ENCODE measurements at regions not wholly inside any gene's neighbourhood (a gene's known extent, or its start where the extent isn't known, plus 50 kb on each side); places are given as distances from the start of the nearest gene placed in this dataset.

DNA sequence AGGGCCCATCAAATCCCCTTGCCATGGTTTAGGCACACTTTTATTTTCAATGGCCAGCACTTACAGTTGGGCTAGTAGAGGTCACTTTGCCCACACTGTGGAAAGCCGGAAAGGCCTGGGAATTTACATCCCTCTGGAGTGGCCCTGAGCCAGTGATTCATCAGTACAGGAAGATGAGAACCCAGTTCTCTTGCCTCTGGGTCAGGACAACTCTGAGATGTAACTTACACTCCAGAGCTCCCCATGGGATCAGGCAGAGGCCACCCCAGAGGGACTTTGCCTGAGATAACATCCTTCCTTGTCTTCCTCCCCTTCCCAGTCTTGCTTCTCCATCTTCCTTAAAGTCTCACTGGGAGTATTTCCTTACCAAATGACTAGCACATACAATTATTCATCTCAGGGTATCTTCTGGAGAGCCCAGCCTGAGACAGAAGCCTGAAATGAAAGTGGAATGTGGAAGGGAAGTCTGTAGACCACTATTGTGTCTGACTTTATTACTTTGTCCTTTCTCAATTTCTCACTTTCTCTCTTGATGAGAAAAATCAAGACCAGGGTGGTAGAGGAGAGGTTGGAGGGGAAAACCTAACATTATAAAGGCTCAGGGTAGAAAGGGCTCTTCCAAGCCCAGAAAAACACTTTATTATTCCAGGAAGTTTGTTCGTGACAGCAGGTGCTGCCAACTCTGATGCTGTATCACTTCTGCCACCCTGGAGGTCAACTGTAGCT lies 220.8 kb downstream of the ZNF621 start:
- no peaks in the 10 kb centered on the region for H4K20me1 ChIP-seq (ENCODE audit: insufficient read depth)
- no peak overlapping the region for H3K27ac ChIP-seq
- H3K36me3 ChIP-seq (ENCODE audit: insufficient read depth): no peaks in the 10 kb centered on the region
- no peak for TF ChIP-seq CTCF (conservative IDR thresholded peaks at IDR 0.05; ENCODE audit: low read depth, low read length)
- H3K4me3 ChIP-seq (IDR thresholded peaks at IDR 0.05; ENCODE audit: insufficient read depth, low read depth, low read length): no peak overlapping the region
- H3K27me3 ChIP-seq (ENCODE audit: insufficient read depth, low read depth): no peaks in the 10 kb centered on the region
- no peaks in the 10 kb centered on the region for H3K79me2 ChIP-seq (ENCODE audit: insufficient read depth, low read depth)
- H3K9ac ChIP-seq: no peak overlapping the region
- H3K4me2 ChIP-seq: no peak overlapping the region
- no peak overlapping the region for H2AFZ ChIP-seq (ENCODE audit: low read depth)
- no peaks in the 10 kb centered on the region for H3K4me1 ChIP-seq (ENCODE audit: low read depth, poor library complexity, severe bottlenecking)

DNA sequence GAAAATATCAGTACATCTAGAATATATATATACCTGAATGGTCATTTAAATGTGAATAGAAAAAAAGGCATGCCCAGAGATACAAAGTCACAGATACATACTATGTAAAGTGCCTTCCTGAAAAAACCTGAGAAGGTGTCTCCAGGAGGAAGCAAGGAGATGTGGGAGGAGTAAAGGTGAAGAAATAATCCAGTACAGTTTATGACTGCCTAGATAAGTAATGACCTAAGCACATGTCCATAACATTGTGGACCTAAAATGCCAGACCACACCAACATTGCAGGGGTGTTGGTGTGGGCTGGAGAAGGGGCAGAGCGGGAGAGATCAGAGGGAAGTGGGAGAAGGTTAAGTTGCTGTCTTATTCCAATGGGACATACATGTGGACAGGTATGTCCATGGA lies 226.9 kb downstream of the ZNF621 start:
- TF ChIP-seq CTCF (conservative IDR thresholded peaks at IDR 0.05; ENCODE audit: low read depth, low read length): no peak
- Histone ChIP-seq H3K9ac (no peak overlapping the region), H3K4me2 (no peak overlapping the region), H3K4me1 (ENCODE audit: low read depth, poor library complexity, severe bottlenecking) (no peaks in the 10 kb centered on the region), H2AFZ (ENCODE audit: low read depth) (no peak overlapping the region), H3K36me3 (ENCODE audit: insufficient read depth) (no peaks in the 10 kb centered on the region), H3K4me3 (IDR thresholded peaks at IDR 0.05; ENCODE audit: insufficient read depth, low read depth, low read length) (no peak overlapping the region), H3K27me3 (ENCODE audit: insufficient read depth, low read depth) (no peaks in the 10 kb centered on the region), H3K79me2 (ENCODE audit: insufficient read depth, low read depth) (no peaks in the 10 kb centered on the region), H4K20me1 (ENCODE audit: insufficient read depth) (no peaks in the 10 kb centered on the region), H3K27ac (no peak overlapping the region)

DNA sequence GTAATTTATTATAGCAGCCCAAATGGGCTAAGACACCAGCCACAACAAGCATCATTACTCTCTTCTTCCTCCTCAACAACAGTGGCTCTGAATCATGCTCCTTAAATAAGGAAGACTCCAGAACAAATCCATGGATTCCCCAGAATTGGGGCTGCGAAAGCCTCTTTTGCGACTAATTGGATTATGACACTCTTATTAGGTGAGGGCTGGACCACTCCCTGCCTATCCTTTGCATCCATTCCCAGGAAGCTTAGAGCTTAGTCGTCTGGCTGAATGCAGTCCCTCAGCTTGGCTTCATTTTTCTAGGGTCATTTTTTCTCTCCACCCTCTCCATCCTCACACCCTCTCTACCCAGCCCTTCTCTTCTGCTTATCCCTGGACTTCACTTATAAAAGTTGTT lies 227.7 kb downstream of the ZNF621 start:
- Histone ChIP-seq H3K79me2 (ENCODE audit: insufficient read depth, low read depth) (no peaks in the 10 kb centered on the region), H3K36me3 (ENCODE audit: insufficient read depth) (no peaks in the 10 kb centered on the region), H2AFZ (ENCODE audit: low read depth) (no peak overlapping the region), H3K27me3 (ENCODE audit: insufficient read depth, low read depth) (no peaks in the 10 kb centered on the region), H3K9ac (no peak overlapping the region), H3K4me2 (no peak overlapping the region), H3K4me3 (IDR thresholded peaks at IDR 0.05; ENCODE audit: insufficient read depth, low read depth, low read length) (no peak overlapping the region), H3K27ac (no peak overlapping the region), H4K20me1 (ENCODE audit: insufficient read depth) (no peaks in the 10 kb centered on the region), H3K4me1 (ENCODE audit: low read depth, poor library complexity, severe bottlenecking) (no peaks in the 10 kb centered on the region)
- no peak for TF ChIP-seq CTCF (conservative IDR thresholded peaks at IDR 0.05; ENCODE audit: low read depth, low read length)

- Histone ChIP-seq H3K36me3 (ENCODE audit: insufficient read depth) (no peaks in the 10 kb centered on the region), H3K9ac (no peak overlapping the region), H3K4me3 (IDR thresholded peaks at IDR 0.05; ENCODE audit: insufficient read depth, low read depth, low read length) (no peak overlapping the region), H3K4me2 (no peak overlapping the region), H4K20me1 (ENCODE audit: insufficient read depth) (no peaks in the 10 kb centered on the region), H3K27ac (no peak overlapping the region), H3K4me1 (ENCODE audit: low read depth, poor library complexity, severe bottlenecking) (no peaks in the 10 kb centered on the region), H3K27me3 (ENCODE audit: insufficient read depth, low read depth) (no peaks in the 10 kb centered on the region), H3K79me2 (ENCODE audit: insufficient read depth, low read depth) (no peaks in the 10 kb centered on the region), H2AFZ (ENCODE audit: low read depth) (no peak overlapping the region)
- no peak for TF ChIP-seq CTCF (conservative IDR thresholded peaks at IDR 0.05; ENCODE audit: low read depth, low read length)
Measured at GRCh38 chr3:40753291-40753770, 228.6 kb downstream of the ZNF621 start.

All from KMS-11 (cell line).